H1 (cell line): ENCODE measurements at regions not wholly inside any gene's neighbourhood (a gene's known extent, or its start where the extent isn't known, plus 50 kb on each side); places are given as distances from the start of the nearest gene placed in this dataset.

Experiments
- CHD7 ChIP-seq: fragments of 300-600 bp; sonication (generic); IDR thresholded peaks from 2 replicates; pipeline ENCODE4 v1.7.1; 2012; ENCODE audit warnings: low read length, moderate library complexity, mild to moderate bottlenecking, inconsistent platforms; ENCODE audit not compliant: insufficient replicate concordance
- E2F6 ChIP-seq: IDR thresholded peaks from 2 replicates; pipeline ENCODE4 v1.6.1; 2012; ENCODE audit warnings: inconsistent platforms
- KDM1A ChIP-seq: fragments of 200-600, 300-600 bp; sonication (generic); IDR thresholded peaks from 2 replicates; pipeline ENCODE4 v1.7.1; 2016; ENCODE audit warnings: mild to moderate bottlenecking, low read length, borderline replicate concordance
- SP2 ChIP-seq: IDR thresholded peaks from 2 replicates; pipeline ENCODE4 v1.6.1; 2012; ENCODE audit warnings: mild to moderate bottlenecking, low read length, inconsistent platforms

- no peak for TF ChIP-seq CHD7
- TF ChIP-seq SP2 = no peak
- TF ChIP-seq KDM1A = no peak
- no peak for TF ChIP-seq E2F6
Observed at GRCh38 chr6:1242446-1242845, 69.5 kb upstream of the FOXQ1 start (continued).
